Activated CD8-positive, alpha-beta T cell treated with anti-CD3 and anti-CD28 coated beads for 36 hours (primary cell): ENCODE measurements at regions not wholly inside any gene's neighbourhood (a gene's known extent, or its start where the extent isn't known, plus 50 kb on each side); places are given as distances from the start of the nearest gene placed in this dataset.
"Not testable (repeated sequence)": the region's sequence is repeated elsewhere in the genome, so short reads cannot be mapped to it uniquely, and the experiment has no call there.

Experiments
- ATAC-seq: fragments of 200-7000 bp; cut with Tn5 transposase; one replicate; pipeline ENCODE4 v1.10.0; 2021; ENCODE audit warnings: mild to moderate bottlenecking, moderate library complexity
- CTCF ChIA-PET: fragments of 350-600 bp; sonication (Branson Sonifier 250); formaldehyde crosslinking; loops from one replicate; lab custom pipeline; 2021; ENCODE audit warnings: antibody characterized with exemption; lab: Charles Lee
- POLR2A ChIA-PET: fragments of 350-600 bp; sonication (Branson Sonifier 250); formaldehyde crosslinking; loops from one replicate; lab custom pipeline; 2021; ENCODE audit warnings: antibody characterized with exemption; lab: Charles Lee
- DNase-seq: peaks from one replicate; pipeline ENCODE4 v3.0.0-alpha.2; 2020
- H3K27ac Mint-ChIP-seq: one replicate; pipeline ENCODE4 v1.8.0; 2021; ENCODE audit warnings: mild to moderate bottlenecking, mixed read lengths
- H3K27me3 Mint-ChIP-seq: one replicate; pipeline ENCODE4 v1.8.0; 2021; ENCODE audit warnings: mixed read lengths
- H3K36me3 Mint-ChIP-seq: one replicate; pipeline ENCODE4 v1.8.0; 2021; ENCODE audit warnings: low read depth, mixed read lengths
- H3K4me1 Mint-ChIP-seq: one replicate; pipeline ENCODE4 v1.8.0; 2021; ENCODE audit warnings: low read depth, mixed read lengths
- H3K4me3 Mint-ChIP-seq: one replicate; pipeline ENCODE4 v1.8.0; 2021; ENCODE audit warnings: mild to moderate bottlenecking, moderate library complexity, mixed read lengths
- H3K9me3 Mint-ChIP-seq: one replicate; pipeline ENCODE4 v1.8.0; 2021; ENCODE audit warnings: mixed read lengths
- intact Hi-C: fragments of 100-400 bp; cut with micrococcal nuclease; formaldehyde crosslinking; loops from one replicate; pipeline ENCODE4 v1.10.0; 2022
- TF ChIP-seq, protein P1 (sequence below): fragments of 200-600 bp; IDR thresholded peaks from one replicate; pipeline ENCODE4 v1.8.0; 2022; ENCODE audit warnings: antibody characterized with exemption, mild to moderate bottlenecking

DNA sequence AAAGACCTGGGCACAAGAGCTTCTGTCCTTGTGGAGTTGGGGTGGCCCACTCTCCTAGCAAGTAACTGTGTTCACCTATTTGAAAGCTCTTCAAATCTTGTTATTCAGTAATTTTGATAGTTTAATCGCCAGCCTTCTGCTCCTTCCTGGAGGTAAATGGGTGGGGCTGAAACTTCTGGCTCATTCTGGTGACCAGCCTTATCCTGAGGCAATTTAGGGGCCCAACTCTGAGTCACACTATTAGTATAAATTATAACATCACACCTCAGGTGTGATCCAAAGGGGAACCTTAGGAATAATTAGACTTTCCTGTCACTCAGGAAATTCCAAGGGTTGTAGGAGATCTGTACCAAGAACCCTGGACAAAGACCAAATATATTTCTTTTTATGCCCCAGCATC lies 255.8 kb upstream of the RGPD4 start:
- no peak for DNase-seq
- H3K4me3 Mint-ChIP-seq = no peak overlapping the region
- intact Hi-C loops = no loop called here
- peaks cover 3% of the 10 kb centered on the region for H3K9me3 Mint-ChIP-seq
- no peak for ATAC-seq
- TF ChIP-seq, protein P1, sequence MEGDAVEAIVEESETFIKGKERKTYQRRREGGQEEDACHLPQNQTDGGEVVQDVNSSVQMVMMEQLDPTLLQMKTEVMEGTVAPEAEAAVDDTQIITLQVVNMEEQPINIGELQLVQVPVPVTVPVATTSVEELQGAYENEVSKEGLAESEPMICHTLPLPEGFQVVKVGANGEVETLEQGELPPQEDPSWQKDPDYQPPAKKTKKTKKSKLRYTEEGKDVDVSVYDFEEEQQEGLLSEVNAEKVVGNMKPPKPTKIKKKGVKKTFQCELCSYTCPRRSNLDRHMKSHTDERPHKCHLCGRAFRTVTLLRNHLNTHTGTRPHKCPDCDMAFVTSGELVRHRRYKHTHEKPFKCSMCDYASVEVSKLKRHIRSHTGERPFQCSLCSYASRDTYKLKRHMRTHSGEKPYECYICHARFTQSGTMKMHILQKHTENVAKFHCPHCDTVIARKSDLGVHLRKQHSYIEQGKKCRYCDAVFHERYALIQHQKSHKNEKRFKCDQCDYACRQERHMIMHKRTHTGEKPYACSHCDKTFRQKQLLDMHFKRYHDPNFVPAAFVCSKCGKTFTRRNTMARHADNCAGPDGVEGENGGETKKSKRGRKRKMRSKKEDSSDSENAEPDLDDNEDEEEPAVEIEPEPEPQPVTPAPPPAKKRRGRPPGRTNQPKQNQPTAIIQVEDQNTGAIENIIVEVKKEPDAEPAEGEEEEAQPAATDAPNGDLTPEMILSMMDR = no peak
- ChIA-PET POLR2A (no interaction called here), CTCF (no interaction called here)
- no peaks in the 10 kb centered on the region for H3K4me1 Mint-ChIP-seq
- no peaks in the 10 kb centered on the region for H3K27me3 Mint-ChIP-seq
- H3K27ac Mint-ChIP-seq = no peak overlapping the region
- H3K36me3 Mint-ChIP-seq = no peaks in the 10 kb centered on the region

GRCh38 chr2:107572890-107573289 lies 253.8 kb upstream of the RGPD4 start:
- H3K36me3 Mint-ChIP-seq, H3K4me1 Mint-ChIP-seq, H3K9me3 Mint-ChIP-seq, H3K4me3 Mint-ChIP-seq, POLR2A ChIA-PET, intact Hi-C loops, H3K27ac Mint-ChIP-seq, CTCF ChIA-PET, ATAC-seq, H3K27me3 Mint-ChIP-seq: not testable (repeated sequence)
- peak; percentile 17 for DNase-seq

DNA sequence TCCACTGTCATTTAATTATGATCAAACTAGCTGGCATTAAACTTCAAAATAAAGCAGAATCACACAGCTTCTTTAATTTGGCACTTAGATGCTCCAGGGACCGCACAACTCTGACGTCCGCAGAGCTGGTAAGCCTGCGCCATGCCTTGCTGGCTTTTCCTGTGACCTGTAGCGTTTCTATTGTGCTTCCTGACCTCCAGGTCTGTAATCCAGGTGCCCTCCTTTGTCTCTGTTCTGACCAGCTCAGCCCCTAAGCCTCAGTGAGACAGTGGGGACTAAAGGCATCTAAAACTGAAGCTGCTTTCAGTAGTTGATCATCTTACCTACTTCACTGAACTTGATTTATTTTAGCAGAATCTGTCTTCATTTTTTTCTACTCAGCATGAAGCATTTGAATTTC lies 249.7 kb upstream of the RGPD4 start:
- Mint-ChIP-seq H3K36me3 (no peaks in the 10 kb centered on the region), H3K4me3 (no peak overlapping the region), H3K4me1 (no peaks in the 10 kb centered on the region), H3K27me3 (no peaks in the 10 kb centered on the region), H3K9me3 (peaks cover 3% of the 10 kb centered on the region), H3K27ac (no peak overlapping the region)
- ATAC-seq (no peak), DNase-seq (no peak)
- TF ChIP-seq, protein P1 = no peak
- POLR2A ChIA-PET = no interaction called here
- CTCF ChIA-PET = no interaction called here
- intact Hi-C loops = no loop called here

- Mint-ChIP-seq H3K4me1 (no peaks in the 10 kb centered on the region), H3K9me3 (no peaks in the 10 kb centered on the region), H3K4me3 (no peak overlapping the region), H3K36me3 (no peaks in the 10 kb centered on the region), H3K27ac (no peak overlapping the region), H3K27me3 (no peaks in the 10 kb centered on the region)
- ChIA-PET POLR2A (no interaction called here), CTCF (no interaction called here)
- intact Hi-C loops = no loop called here
- ATAC-seq = no peak
- DNase-seq = no peak
- TF ChIP-seq, protein P1 = no peak
Observed at GRCh38 chr2:107582487-107582886, 244.2 kb upstream of the RGPD4 start.

- H3K27me3 Mint-ChIP-seq = no peaks in the 10 kb centered on the region
- ChIA-PET POLR2A (no interaction called here), CTCF (no interaction called here)
- intact Hi-C loops = no loop called here
- no peak overlapping the region for H3K4me3 Mint-ChIP-seq
- TF ChIP-seq, protein P1 = no peak
- H3K27ac Mint-ChIP-seq = no peak overlapping the region
- no peaks in the 10 kb centered on the region for H3K4me1 Mint-ChIP-seq
- no peaks in the 10 kb centered on the region for H3K36me3 Mint-ChIP-seq
- DNase-seq (no peak), ATAC-seq (no peak)
- no peaks in the 10 kb centered on the region for H3K9me3 Mint-ChIP-seq
Observed at GRCh38 chr2:107584577-107584976, 242.1 kb upstream of the RGPD4 start.

- Mint-ChIP-seq H3K27ac (no peak overlapping the region), H3K4me1 (no peaks in the 10 kb centered on the region), H3K27me3 (no peaks in the 10 kb centered on the region), H3K9me3 (no peaks in the 10 kb centered on the region), H3K4me3 (no peak overlapping the region), H3K36me3 (no peaks in the 10 kb centered on the region)
- ChIA-PET POLR2A (no interaction called here), CTCF (no interaction called here)
- intact Hi-C loops = no loop called here
- TF ChIP-seq, protein P1 = no peak
- ATAC-seq (no peak), DNase-seq (no peak)
Observed at GRCh38 chr2:107585851-107586250, 240.8 kb upstream of the RGPD4 start.
